Smooth muscle cell (in vitro differentiated cells): ENCODE measurements at regions not wholly inside any gene's neighbourhood (a gene's known extent, or its start where the extent isn't known, plus 50 kb on each side); places are given as distances from the start of the nearest gene placed in this dataset.

Source experiments
- DNase-seq: peaks from one replicate; lab custom pipeline; 2025; ENCODE audit not compliant: unreplicated experiment; lab: John Stamatoyannopoulos, UW
- H2AFZ ChIP-seq: fragments of 200-600 bp; sonication (generic); 2 replicates; pipeline ENCODE4 v1.6.0; 2016; ENCODE audit warnings: antibody characterized with exemption, low read depth, mild to moderate bottlenecking
- H3F3A ChIP-seq: fragments of 200-600 bp; sonication (generic); 2 replicates; pipeline ENCODE4 v1.6.0; 2017; ENCODE audit warnings: antibody characterized with exemption, low read depth
- H3K27ac ChIP-seq: fragments of 200-600 bp; sonication (generic); 2 replicates; pipeline ENCODE4 v1.5.1; 2016; ENCODE audit warnings: low read depth, mild to moderate bottlenecking
- H3K27me3 ChIP-seq: fragments of 200-600 bp; sonication (generic); 2 replicates; pipeline ENCODE4 v1.6.1; 2016; ENCODE audit warnings: low read depth, mild to moderate bottlenecking
- H3K36me3 ChIP-seq: fragments of 200-600 bp; sonication (generic); 2 replicates; pipeline ENCODE4 v1.5.1; 2016; ENCODE audit warnings: low read depth
- H3K4me1 ChIP-seq: fragments of 200-600 bp; sonication (generic); 2 replicates; pipeline ENCODE4 v1.5.1; 2016; ENCODE audit warnings: low read depth
- H3K4me2 ChIP-seq: fragments of 200-600 bp; sonication (generic); 2 replicates; pipeline ENCODE4 v1.6.0; 2016; ENCODE audit warnings: mild to moderate bottlenecking
- H3K4me3 ChIP-seq: fragments of 200-600 bp; sonication (generic); 2 replicates; pipeline ENCODE4 v1.5.1; 2016; ENCODE audit warnings: mild to moderate bottlenecking
- H3K79me2 ChIP-seq: fragments of 200-600 bp; sonication (generic); 2 replicates; pipeline ENCODE4 v1.6.0; 2016; ENCODE audit warnings: low read depth, mild to moderate bottlenecking
- H3K9ac ChIP-seq: fragments of 200-600 bp; sonication (generic); 2 replicates; pipeline ENCODE4 v1.6.0; 2016; ENCODE audit warnings: low read depth
- H3K9me3 ChIP-seq: fragments of 200-600 bp; sonication (generic); replicated peaks from 2 replicates; pipeline ENCODE4 v1.5.1; 2016; ENCODE audit warnings: low read depth
- H4K20me1 ChIP-seq: fragments of 200-600 bp; sonication (generic); 2 replicates; pipeline ENCODE4 v1.6.0; 2016; ENCODE audit warnings: low read depth
- CTCF ChIP-seq: fragments of 200-600 bp; sonication (generic); IDR thresholded peaks from 2 replicates; pipeline ENCODE4 v1.5.1; 2017; ENCODE audit warnings: borderline replicate concordance, mild to moderate bottlenecking, antibody characterized with exemption; ENCODE audit not compliant: insufficient read depth, poor library complexity, severe bottlenecking
- WGBS: methylation state at CpG from one replicate; pipeline ENCODE4 v1.1.7; 2016; ENCODE audit warnings: low lambda C conversion rate; 5-methylcytosine and 5-hydroxymethylcytosine counted together

GRCh38 chr1:5311147-5311546 lies 656.7 kb downstream of the AJAP1 start:
- Histone ChIP-seq H3K4me2 (no peak overlapping the region), H3K4me1 (peaks cover 6% of the 10 kb centered on the region), H3K4me3 (no peak overlapping the region), H3K9me3 (no peaks in the 10 kb centered on the region), H3K27me3 (no peaks in the 10 kb centered on the region), H3K79me2 (no peaks in the 10 kb centered on the region), H3K9ac (no peak overlapping the region), H3K36me3 (no peaks in the 10 kb centered on the region), H3K27ac (no peak overlapping the region), H2AFZ (no peak overlapping the region), H3F3A (no peaks in the 10 kb centered on the region), H4K20me1 (no peaks in the 10 kb centered on the region)
- DNase-seq: no peak
- 80% methylated on average over 12 of the region's 12 CpGs for WGBS
- TF ChIP-seq CTCF: no peak

- Histone ChIP-seq H3K79me2 (no peaks in the 10 kb centered on the region), H3K4me3 (no peak overlapping the region), H3K36me3 (no peaks in the 10 kb centered on the region), H3K27ac (no peak overlapping the region), H3F3A (no peaks in the 10 kb centered on the region), H3K9me3 (no peaks in the 10 kb centered on the region), H4K20me1 (no peaks in the 10 kb centered on the region), H3K9ac (no peak overlapping the region), H3K27me3 (no peaks in the 10 kb centered on the region), H2AFZ (no peak overlapping the region), H3K4me1 (peaks cover 6% of the 10 kb centered on the region), H3K4me2 (no peak overlapping the region)
- WGBS: 82% methylated on average over 6 of the region's 6 CpGs
- no peak for TF ChIP-seq CTCF
- DNase-seq: no peak
Observed at GRCh38 chr1:5308249-5308648, 653.8 kb downstream of the AJAP1 start.

- Histone ChIP-seq H3K9ac (no peak overlapping the region), H3K27ac (no peak overlapping the region), H3K36me3 (no peaks in the 10 kb centered on the region), H3F3A (no peaks in the 10 kb centered on the region), H3K4me2 (no peak overlapping the region), H3K79me2 (no peaks in the 10 kb centered on the region), H3K9me3 (no peaks in the 10 kb centered on the region), H3K27me3 (no peaks in the 10 kb centered on the region), H4K20me1 (no peaks in the 10 kb centered on the region), H3K4me3 (no peak overlapping the region), H3K4me1 (no peaks in the 10 kb centered on the region), H2AFZ (no peak overlapping the region)
- TF ChIP-seq CTCF: no peak
- no peak for DNase-seq
- WGBS: 94% methylated on average over 6 of the region's 6 CpGs
Observed at GRCh38 chr1:5304702-5305101, 650.3 kb downstream of the AJAP1 start.

- Histone ChIP-seq H2AFZ (no peak overlapping the region), H3K9ac (no peak overlapping the region), H3K36me3 (no peaks in the 10 kb centered on the region), H3F3A (no peaks in the 10 kb centered on the region), H3K79me2 (no peaks in the 10 kb centered on the region), H3K4me1 (peaks cover 2% of the 10 kb centered on the region), H4K20me1 (no peaks in the 10 kb centered on the region), H3K27ac (no peak overlapping the region), H3K4me2 (no peak overlapping the region), H3K4me3 (no peak overlapping the region), H3K9me3 (no peaks in the 10 kb centered on the region), H3K27me3 (no peaks in the 10 kb centered on the region)
- WGBS: 90% methylated on average over 6 of the region's 6 CpGs
- no peak for DNase-seq
- TF ChIP-seq CTCF: no peak
Observed at GRCh38 chr1:5298376-5298775, 644.0 kb downstream of the AJAP1 start.
